RPMI8226 (cell line): ENCODE measurements at regions not wholly inside any gene's neighbourhood (a gene's known extent, or its start where the extent isn't known, plus 50 kb on each side); places are given as distances from the start of the nearest gene placed in this dataset.
"Not testable (repeated sequence)": the region's sequence is repeated elsewhere in the genome, so short reads cannot be mapped to it uniquely, and the experiment has no call there.

Experiments
- DNase-seq: peaks from one replicate; pipeline ENCODE4 v3.0.0-alpha.2; 2015

DNA sequence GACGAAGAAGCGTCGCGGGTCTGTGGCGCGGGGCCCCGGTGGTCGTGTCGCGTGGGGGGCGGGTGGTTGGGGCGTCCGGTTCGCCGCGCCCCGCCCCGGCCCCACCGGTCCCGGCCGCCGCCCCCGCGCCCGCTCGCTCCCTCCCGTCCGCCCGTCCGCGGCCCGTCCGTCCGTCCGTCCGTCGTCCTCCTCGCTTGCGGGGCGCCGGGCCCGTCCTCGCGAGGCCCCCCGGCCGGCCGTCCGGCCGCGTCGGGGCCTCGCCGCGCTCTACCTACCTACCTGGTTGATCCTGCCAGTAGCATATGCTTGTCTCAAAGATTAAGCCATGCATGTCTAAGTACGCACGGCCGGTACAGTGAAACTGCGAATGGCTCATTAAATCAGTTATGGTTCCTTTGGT, 1533.5 kb upstream of the TPTE start:
- not testable (repeated sequence) for DNase-seq

DNA sequence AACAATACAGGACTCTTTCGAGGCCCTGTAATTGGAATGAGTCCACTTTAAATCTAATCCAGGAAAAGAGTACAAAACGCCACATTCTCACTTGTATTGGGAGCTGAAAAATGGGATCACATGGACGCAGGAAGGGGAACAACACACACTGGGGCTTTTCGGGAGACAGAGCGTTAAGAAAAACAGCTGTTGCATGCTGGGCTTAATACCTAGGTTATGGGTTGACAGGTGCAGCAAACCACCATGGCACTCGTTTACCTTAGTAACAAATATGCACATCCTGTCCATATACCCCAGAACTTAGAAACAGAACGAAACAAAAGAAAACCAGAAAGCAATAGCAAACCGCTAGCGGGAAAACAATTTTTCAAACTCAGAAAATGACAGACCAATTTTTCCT, 1532.7 kb upstream of the TPTE start:
- DNase-seq: no peak

DNA sequence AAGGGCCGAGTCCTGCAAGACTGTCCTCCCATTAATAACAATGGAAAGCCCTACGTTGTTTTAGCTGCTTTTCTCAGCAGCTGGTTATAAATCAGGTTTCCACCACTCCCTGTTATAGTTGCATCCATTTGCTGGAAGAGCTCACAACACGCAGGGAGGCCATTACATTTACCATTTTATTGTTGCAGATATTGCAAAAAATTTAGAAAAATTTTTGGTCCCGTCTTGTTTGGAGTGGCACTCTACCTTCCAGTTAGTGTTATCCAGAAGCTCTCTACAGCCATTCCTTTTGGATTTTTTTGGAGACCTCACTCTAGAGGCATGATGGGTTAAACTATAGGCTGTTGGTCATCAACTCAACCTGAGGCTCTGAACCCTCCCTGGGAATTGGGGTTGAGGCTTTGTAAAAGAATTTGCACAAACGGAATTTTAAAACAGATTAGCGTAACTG, 1532.1 kb upstream of the TPTE start:
- DNase-seq: no peak

DNA sequence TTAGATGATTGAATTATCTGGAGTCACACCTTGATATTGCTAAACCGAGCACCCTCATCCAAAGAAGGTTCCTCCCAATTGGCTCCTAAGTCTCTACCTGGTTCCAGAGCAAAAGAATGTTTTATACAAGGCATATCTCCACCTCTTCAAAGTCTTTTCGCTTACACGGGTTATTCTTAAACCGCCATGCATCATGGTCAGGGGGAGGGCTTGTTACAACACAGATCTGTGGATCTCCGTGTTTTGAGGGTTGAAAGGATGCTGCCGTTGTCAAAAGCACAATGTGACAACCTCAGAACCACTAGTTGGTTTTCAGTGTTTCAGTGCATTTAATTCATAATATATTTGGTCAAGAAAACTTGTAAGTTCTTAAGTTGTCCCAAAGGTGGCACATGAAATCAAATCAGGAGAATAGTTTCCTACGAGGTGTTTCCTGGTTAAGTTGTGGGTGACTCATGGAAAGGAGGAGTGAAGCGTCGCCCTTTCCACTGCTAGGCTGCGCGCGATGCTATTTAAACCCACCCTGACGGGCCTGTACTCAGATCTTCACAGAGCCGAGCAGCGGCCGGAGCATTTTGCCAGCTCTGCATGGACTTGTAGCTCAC, 1531.6 kb upstream of the TPTE start:
- no peak for DNase-seq

DNA sequence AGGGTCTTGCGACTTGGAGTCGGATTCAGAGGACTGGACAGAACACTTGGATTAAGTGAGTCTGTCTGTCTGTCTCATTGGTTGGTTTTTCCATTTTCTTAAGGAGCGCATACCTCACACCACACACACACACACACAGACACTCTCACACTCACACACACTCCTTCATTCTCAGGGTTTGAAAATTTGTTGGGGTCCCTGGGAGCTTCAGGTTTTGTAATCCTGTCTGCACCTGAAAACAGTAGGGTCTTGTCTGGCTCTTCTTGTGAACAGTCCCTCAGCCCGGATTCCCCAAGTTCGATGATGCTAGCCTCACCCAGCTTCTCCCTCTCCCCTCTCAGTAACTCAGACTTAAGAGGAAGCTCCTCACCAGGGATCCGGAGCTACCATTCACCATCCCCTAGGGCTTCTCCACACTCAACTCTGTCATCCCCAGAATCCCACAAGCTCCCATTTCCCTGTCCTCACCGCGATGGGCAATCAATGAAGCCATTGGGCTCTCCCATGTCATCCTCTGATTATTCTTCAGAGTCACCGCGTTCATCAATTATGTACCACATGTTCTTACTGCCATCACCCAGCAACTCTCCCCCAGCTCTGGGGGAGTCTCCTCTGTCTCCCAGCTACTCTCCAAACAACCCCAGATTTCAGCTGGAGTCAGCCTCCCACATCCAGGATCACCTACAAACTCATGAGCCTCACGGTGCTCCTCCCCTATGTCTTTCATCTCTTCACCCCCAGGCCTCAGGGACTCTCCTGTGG, 1530.9 kb upstream of the TPTE start:
- DNase-seq: no peak

DNA sequence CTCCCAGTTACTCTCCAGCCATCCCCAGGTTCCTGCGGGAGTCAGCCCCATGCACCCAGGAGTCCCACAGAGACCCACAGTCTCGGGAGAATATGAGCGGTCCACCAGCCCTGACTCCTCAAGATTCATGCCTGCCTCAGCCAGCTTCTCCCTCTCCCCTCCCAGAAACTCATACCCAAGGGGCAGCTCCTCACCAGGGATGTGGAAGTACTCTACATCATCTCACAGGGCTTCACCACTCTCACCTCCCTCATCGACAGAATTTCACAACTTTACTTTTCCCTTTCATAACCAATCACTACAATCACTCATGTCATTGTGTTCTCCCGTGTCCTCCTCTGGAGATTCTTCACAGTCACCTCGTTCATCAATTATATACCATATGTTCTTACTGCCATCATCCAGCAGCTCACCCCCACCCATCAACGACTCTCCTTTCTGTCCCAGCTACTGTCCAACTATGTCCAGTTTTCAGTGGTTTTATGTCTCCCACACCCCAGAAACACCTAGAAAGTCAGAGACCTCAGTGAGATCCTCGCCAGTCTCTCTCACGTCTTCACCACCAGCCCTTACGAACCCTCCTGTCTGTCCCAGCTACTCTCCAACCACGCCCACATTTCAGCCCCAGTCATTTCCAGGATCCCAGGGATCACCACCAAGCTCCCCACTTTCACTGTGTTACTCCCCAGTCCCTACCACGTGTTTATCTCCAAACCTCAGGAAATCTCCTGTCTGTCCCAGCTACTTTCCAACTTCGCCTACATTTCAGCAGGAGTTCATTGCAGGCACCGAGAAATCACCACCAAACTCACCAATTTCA, 1530.1 kb upstream of the TPTE start:
- DNase-seq: no peak

DNA sequence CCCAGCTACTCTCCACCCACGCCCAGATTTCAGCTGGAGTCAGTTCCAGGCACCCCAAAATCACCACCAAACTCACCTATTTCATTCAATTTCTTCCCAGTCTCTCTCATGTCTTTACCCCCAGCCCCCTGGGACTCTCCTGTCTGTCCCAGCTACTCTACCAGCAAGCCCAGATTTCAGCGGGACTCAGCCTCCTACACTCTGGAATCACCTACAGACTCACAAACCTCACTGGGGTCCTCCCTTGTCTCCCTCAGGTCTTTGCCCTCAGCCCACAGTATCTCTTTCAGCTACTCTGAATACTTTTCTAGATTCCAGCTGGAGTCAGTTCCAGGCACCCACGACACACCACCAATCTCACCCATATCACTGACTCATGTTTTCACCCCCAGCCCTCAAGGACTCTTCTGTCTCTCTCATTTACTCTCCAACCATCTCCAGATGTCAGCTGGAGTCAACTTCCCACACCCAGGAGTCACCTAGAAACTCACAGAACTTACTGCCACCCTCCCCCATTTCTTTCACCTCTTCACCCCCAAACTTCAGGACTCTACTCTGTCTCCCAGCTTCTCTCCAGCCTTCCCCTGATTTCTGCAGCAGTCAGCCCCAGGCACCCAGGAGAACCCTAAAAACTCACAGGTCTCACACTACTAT, 1529.3 kb upstream of the TPTE start:
- DNase-seq: no peak

DNA sequence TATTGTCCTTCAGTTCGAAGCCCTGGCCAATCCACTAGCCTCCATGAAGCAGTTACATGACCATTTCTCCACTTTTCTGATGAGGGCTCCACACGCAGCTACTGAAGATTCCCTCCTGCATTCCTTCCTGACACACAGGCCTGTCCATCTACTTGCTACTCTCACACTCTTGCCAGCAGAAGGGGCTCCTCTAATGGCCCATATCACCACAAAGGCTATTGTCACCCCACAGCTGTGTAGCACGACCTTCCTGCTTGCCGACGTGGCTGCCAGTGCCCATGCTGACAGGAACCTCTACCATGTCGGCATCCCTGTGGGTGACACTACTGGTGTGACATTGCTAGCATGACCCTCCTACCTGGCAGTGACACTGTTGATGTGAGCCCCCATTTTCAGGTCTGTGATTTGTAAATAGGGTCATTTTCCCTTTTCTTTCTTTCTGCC, 1528.6 kb upstream of the TPTE start:
- DNase-seq: no peak

DNA sequence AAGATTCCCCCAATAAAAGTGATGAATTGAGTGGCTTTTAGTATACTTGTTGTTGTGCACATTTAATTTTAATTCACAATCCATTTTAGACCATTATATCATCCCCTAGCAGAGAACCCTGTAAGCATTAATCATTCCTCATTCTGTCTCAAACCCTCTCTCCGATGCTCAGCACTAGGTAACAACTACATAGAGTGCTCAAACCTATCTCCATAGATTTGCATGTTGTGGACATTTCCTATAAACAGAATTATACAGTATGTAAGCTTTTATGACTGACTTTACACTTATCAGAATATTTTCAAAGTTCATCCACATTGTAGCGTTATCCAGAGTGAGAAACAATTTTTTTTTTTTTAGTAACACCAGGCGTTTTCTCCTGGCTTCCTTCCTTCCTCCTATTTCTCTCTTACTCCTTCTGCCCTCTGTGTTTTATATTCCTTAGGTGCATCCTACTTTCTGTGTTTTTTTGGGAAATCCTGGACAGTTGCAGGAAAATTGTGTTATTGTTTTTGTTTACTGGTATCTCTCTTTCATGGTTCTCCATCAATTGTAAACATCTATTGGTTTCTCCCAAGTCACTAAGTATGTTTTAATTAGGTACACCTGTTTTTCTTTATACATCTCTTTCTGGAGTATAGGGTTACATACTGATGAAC, 1528.0 kb upstream of the TPTE start:
- DNase-seq: no peak

DNA sequence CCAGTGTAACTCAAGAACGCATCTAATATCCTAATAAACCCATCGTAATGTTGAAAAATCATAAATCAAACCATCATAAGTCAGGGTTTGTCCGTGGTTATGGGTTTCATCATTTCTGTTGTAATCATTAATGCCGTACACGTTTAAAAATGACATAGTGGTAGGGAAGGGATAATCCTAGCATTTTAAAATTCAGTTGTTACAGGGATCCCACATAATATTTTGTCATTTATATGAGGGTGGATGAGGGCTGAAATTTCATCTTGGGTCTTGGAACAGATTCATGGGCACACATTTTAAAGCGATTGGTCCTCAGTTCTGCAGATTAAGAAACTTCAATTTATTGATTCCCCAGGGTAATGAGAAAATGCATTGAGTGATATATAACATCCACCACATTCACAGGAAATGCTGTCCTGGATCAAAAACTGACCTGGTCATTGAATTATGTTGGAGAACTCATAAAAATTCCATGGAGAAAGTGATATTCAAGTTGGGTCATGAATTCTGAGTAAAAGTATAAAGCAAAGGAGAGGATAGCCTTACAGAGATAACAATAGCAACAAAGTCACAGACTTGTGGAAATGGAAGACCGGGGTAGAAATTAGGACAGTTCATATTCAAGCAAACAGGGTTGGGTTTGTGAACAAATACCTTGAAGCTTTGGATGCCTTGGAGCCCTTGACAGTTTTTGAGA, 1527.3 kb upstream of the TPTE start:
- DNase-seq: no peak

DNA sequence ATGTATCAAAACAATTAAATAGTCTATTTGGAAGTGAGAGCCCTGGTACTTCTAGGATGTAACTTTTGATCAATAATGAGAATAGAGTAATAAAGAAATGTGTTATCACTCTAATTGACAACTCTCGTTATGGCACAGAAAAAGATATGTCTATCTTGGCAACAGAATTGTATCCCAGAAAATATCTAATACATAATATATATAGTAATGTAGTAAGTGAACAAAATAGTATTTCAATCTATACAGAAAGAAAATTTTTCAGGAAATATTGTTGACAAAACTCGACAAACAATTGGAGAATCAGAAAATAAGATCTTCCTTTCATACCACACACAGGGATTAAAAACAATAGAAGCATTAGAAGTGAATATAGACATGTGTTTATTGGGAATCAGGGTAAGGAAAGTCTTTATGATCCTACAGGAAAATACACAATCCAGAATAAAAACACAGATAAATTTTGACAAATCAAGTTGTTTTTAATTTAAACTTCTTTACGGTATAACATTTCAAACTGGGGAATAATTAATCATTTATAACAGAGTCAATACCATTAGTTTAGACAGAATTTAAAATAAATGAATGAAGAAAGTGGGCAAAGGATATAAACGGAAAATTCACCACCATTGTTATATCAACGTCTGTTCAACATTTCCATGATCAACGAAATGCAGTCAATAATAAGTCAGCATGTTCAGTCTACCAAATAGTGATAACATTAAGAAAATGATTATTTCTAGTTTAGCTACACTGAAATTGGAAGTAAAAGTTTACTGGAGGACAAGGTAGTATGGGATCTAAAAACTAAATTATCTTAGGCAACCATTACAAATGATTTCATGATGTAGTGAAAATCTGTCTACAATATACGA, 1526.5 kb upstream of the TPTE start:
- DNase-seq: no peak

DNA sequence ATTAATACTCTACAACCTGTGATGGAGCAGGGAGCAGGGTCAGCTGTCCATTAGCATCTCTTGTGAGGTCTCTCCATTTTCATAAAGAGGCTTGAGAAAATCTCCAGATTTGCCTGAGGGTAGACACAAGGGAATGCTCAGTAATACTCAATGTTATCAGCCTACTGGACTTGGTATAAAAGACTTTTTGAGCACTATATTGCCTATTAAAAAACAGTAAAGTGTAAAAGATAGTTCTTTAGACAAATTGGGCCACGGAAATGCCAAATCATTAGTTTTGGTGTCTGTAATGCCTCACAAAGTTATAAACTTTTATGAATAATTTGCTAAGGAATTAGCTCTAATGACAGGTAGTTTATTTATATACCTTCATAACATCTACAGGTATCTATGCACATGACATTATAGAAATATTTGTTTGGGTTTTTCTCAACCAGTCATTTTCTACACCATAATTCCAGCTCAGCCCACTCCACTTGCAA, 1524.9 kb upstream of the TPTE start:
- not testable (repeated sequence) for DNase-seq

DNA sequence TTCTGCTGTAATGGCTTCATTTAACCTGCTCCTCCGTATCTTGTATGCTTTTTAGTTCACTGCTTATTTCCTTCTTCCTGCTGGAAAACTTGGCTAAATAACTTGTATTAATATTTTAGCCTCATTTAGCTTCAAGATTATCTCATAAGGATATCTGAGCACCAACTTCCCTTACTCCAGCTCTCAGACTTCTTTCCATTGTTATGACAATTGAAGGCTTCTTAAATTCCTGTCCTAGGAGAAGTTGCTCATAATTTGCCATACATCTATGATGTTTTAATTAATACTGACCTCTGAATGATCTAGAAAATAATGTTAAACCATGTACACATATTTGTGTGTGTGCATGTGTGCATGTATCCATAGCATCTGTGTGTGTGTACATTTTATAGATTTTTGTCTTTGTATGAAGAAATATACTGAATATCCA, 1524.4 kb upstream of the TPTE start:
- DNase-seq: no peak

DNA sequence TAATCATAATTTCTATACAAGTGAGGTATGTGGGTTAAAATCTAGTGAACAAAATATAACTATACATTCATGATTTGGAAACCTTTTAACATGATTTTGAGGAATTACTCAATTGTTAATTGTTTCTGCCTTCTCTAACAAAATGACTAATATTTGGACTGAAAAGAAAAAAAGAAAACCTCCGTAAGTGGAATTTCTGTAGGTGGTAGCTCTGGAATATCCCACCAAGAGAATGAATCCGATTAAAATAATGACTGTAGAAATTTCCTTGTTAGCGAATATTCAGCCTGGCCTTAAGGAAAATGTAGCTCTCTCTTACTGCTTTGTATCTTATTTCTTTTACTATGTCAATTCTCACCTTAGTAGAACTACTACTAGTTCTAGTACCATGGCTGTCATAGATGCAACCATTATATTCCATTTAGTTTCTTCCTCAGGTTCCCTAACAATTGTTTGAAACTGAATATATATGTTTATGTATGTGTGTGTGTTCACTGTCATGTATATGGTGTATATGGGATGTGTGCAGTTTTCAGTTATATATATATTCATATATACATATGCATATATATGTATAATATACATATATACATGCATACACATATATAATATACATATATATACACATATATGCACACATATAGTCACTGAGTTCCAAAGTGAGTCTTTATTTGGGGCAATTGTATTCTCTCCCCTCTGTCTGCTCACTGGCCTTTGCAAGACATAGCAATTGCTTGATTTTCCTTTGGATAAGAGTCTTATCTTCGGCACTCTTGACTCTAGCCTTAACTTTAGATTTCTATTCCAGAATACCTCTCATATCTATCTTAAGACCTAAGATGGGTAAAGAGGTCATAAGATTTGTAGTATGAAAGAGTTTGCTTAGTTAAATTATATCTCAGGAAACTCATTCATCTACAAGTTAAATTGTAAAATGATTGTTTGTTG, 1523.7 kb upstream of the TPTE start:
- not testable (repeated sequence) for DNase-seq

DNA sequence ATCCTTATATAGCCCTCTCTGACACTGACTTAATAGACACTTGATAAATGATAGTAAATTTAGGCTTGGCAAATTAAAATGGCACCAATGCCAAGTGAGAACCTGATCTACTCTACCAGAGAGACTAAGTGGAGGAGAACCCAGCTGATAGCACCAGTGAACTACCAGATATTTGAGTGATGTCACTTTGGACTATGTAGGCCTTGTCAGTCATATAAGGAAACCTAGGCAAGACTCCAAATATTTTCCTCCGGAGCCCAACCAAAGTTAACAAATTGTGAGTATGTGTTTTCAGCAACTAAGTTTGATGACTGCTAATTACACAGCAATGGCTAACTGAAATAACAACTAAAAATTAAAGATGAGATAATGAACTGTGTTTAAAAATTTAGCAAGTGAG, 1522.9 kb upstream of the TPTE start:
- not testable (repeated sequence) for DNase-seq

DNA sequence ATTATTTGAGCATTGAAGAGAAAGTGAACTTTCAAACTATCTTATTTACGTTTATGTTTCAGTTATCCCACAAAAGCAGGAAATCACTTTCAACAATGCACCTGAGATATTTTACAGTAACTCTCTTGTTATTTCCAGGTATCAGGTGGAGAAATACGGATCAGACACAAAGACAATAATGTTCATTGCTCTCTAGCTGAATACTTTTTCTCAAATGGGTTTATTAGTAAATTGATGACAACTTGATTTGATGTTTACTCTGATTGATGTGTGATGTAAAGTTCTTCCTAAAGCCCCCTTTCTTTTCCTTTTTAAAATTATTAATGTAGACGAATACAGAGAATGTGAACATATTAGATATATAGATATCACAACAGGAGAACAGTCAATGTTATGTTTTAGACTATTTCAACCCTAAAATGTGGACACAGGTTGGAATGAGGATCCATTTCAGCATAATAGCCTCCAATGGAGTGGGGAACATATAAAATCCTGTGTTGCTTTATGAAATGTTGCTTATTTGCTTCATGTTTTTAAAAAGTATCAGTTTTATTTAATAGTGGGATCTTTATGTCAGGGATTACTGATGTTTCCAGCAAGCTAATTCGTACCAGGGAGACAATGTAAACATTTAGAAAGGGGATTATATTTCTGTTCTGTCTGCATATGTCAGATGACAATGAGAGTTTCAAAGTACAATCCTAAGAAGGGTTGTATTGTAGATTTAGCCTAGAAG, 1522.3 kb upstream of the TPTE start:
- no peak for DNase-seq

DNA sequence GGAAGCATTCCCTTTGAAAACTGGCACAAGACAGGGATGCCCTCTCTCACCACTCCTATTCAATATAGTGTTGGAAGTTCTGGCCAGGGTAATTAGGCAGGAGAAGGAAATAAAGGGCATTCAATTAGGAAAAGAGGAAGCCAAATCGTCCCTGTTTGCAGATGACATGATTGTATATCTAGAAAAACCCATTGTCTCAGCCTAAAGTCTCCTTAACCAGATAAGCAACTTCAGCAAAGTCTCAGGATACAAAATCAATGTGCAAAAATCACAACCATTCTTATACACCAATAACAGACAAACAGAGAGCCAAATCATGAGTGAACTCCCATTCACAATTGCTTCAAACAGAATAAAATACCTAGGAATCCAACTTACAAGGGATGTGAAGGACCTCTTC, 1521.3 kb upstream of the TPTE start:
- not testable (repeated sequence) for DNase-seq

DNA sequence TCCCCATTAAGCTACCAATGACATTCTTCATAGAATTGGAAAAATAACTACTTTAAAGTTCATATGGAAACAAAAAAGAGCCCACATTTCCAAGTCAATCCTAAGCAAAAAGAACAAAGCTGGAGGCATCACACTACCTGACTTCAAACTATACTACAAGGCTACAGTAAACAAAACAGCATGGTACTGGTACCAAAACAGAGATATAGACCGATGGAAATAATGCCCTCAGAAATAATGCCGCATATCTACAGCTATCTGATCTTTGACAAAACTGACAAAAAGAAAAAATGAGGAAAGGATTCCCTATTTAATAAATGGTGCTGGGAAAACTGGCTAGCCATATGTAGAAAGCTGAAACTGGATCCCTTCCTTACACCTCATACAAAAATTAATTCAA, 1520.7 kb upstream of the TPTE start:
- DNase-seq: not testable (repeated sequence)
